ENCODE measurements at regions not wholly inside any gene's neighbourhood (a gene's known extent, or its start where the extent isn't known, plus 50 kb on each side); places are given as distances from the start of the nearest gene placed in this dataset.

GRCh38 chr1:2908561-2908960 lies 107.1 kb upstream of the TTC34 start:
- H3K4me1 ChIP-seq (replicated peaks in 1 of 4; ENCODE audit: control insufficient read depth in 3 of 4, insufficient read depth in 4 of 4, low read length in 3 of 4) = no peaks in the 10 kb centered on the region
- H4K91ac ChIP-seq (replicated peaks; ENCODE audit: insufficient read length, low read length) = no peak overlapping the region
- no peak overlapping the region for H2AK5ac ChIP-seq (ENCODE audit: low read depth, low read length)
- no peak for TF ChIP-seq CHD2 (IDR thresholded peaks at IDR 0.05; ENCODE audit: low read length)
- H3K79me2 ChIP-seq (ENCODE audit: control insufficient read depth in 1 of 2, insufficient read depth in 2 of 2, low read length in 2 of 2) = no peaks in the 10 kb centered on the region
- POLR2A ChIA-PET (ENCODE audit: partially characterized antibody) = interaction anchor here (0.6 kb wide), 1 partner anchor 109 kb away, joined by 3 read pairs; no protein-coding TSS in a partner anchor
- no peaks in the 10 kb centered on the region for H3K23me2 ChIP-seq (ENCODE audit: low read depth, low read length)
- H2BK15ac ChIP-seq (ENCODE audit: low read length) = no peak overlapping the region
- H4K20me1 ChIP-seq (replicated peaks in 1 of 2; ENCODE audit: control insufficient read depth in 1 of 2, insufficient read depth in 2 of 2, low read length in 2 of 2) = no peaks in the 10 kb centered on the region
- H3K27ac ChIP-seq (ENCODE audit: low read depth, low read length) = no peak overlapping the region
- no peak overlapping the region for H4K8ac ChIP-seq (ENCODE audit: extremely low read depth, insufficient read depth, low read length)
- no peaks in the 10 kb centered on the region for H3K27me3 ChIP-seq (replicated peaks in 1 of 4; ENCODE audit: control insufficient read depth in 3 of 4, extremely low read depth in 1 of 4, insufficient read depth in 3 of 4, low read length in 3 of 4)
- no peak overlapping the region for H3K18ac ChIP-seq (ENCODE audit: extremely low read depth, low read length)
- no peak overlapping the region for H3K14ac ChIP-seq (ENCODE audit: insufficient read length)
- CTCF ChIA-PET (ENCODE audit: partially characterized antibody) = no interaction called here
- no peaks in the 10 kb centered on the region; a peak in 1 of 8 replicates for H3K36me3 ChIP-seq (ENCODE audit: control insufficient read depth in 2 of 4, insufficient read depth in 4 of 4, low read length in 3 of 4)
- H3K23ac ChIP-seq (ENCODE audit: insufficient read length) = no peak overlapping the region
- no peak overlapping the region for H2BK20ac ChIP-seq (ENCODE audit: low read length)
- no peak overlapping the region for H3K4me2 ChIP-seq (ENCODE audit: insufficient read depth in 1 of 2, low read depth in 2 of 2, low read length in 2 of 2)
- no peak for DNase-seq (ENCODE audit: low read depth in 1 of 2, low spot score in 2 of 2)
- no peak overlapping the region for H3K56ac ChIP-seq (replicated peaks; ENCODE audit: insufficient read length, low read depth, low read length)
- no peak overlapping the region for H2BK120ac ChIP-seq (replicated peaks; ENCODE audit: low read depth, low read length)
- no peak overlapping the region for H2BK5ac ChIP-seq (ENCODE audit: low read depth, low read length)
- H3K4ac ChIP-seq (replicated peaks; ENCODE audit: insufficient read length, low read depth, low read length) = no peak overlapping the region
- no peak overlapping the region for H3K9ac ChIP-seq (replicated peaks in 1 of 4; ENCODE audit: extremely low read depth in 1 of 4, low read depth in 3 of 4, low read length in 3 of 4)
- H2AFZ ChIP-seq (ENCODE audit: low read length) = no peak overlapping the region
- 67% methylated on average over 14 of the region's 15 CpGs; no CpG with 5 or more reads in 1 of the 2 experiments for WGBS, 2 experiments (ENCODE audit: extremely low coverage in 1 of 2, insufficient coverage in 1 of 2, insufficient read length in 1 of 2, insufficient replicate concordance in 2 of 2, low coverage in 1 of 2, low lambda C conversion rate in 2 of 2, missing lambda C conversion rate in 1 of 2)
- H3K9me3 ChIP-seq (ENCODE audit: insufficient read depth in 2 of 2, low read depth in 1 of 2, low read length in 1 of 2) = peaks cover 83 to 100% of the 10 kb centered on the region in 2 experiments
- H3K4me3 ChIP-seq (ENCODE audit: extremely low read depth in 1 of 4, insufficient read depth in 2 of 4, low read depth in 3 of 4, low read length in 4 of 4) = no peak overlapping the region
- no peaks in the 10 kb centered on the region for H3K79me1 ChIP-seq (ENCODE audit: low read depth, low read length)
- H2BK12ac ChIP-seq (ENCODE audit: low read depth, low read length) = no peak overlapping the region
- FAIRE-seq = no peak
- H4K5ac ChIP-seq (ENCODE audit: insufficient read length, low read depth, low read length) = no peak overlapping the region
